B cell (primary cell): ENCODE measurements at regions not wholly inside any gene's neighbourhood (a gene's known extent, or its start where the extent isn't known, plus 50 kb on each side); places are given as distances from the start of the nearest gene placed in this dataset.

Experiments
- ATAC-seq: fragments of 200-7000 bp; cut with Tn5 transposase; one replicate; pipeline ENCODE4 v1.10.0; 2021; ENCODE audit warnings: low read depth, mild to moderate bottlenecking, moderate number of reproducible peaks, moderate library complexity
- CTCF ChIA-PET: fragments of 350-600 bp; sonication (Branson Sonifier 250); formaldehyde crosslinking; loops from one replicate; lab custom pipeline; 2021; ENCODE audit warnings: antibody characterized with exemption, inconsistent platforms; lab: Charles Lee
- POLR2A ChIA-PET: fragments of 350-600 bp; sonication (Branson Sonifier 250); formaldehyde crosslinking; loops from one replicate; lab custom pipeline; 2021; ENCODE audit warnings: antibody characterized with exemption; lab: Charles Lee
- DNase-seq: peaks from one replicate; pipeline ENCODE4 v3.0.0; 2013
- H2AFZ ChIP-seq: 2 replicates; pipeline ENCODE4 v1.6.1; 2012; ENCODE audit warnings: mild to moderate bottlenecking, low read depth, low read length; ENCODE audit not compliant: insufficient read depth, poor library complexity, severe bottlenecking
- H3K27ac ChIP-seq, 2 donors: 1 replicate in 1 of 2; 2 replicates in 1 of 2; pipeline ENCODE4 v1.5.1; 2012 to 2013; ENCODE audit warnings: low read length in 2 of 2, mild to moderate bottlenecking in 2 of 2, moderate library complexity in 1 of 2
- H3K27me3 ChIP-seq, 4 experiments: fragments of 200-600 bp in 1 of 4; sonication (generic) in 1 of 4; replicated peaks in 1 of 4; 1 replicate in 2 of 4; 2 replicates in 2 of 4; pipeline versions ENCODE4 v1.6.1 to v1.7.0; 2013 to 2016; ENCODE audit warnings: low read length in 3 of 4, mild to moderate bottlenecking in 2 of 4, mixed read lengths in 1 of 4, moderate library complexity in 1 of 4; ENCODE audit not compliant: insufficient read depth in 4 of 4, control insufficient read depth in 3 of 4; ENCODE audit errors: control extremely low read depth in 1 of 4
- H3K36me3 ChIP-seq, 2 experiments: replicated peaks in 1 of 2; 1 replicate in 1 of 2; 2 replicates in 1 of 2; pipeline versions ENCODE4 v1.6.1 to v1.7.1; 2013; ENCODE audit warnings: low read length in 1 of 2; ENCODE audit not compliant: insufficient read depth in 2 of 2, control insufficient read depth in 1 of 2; ENCODE audit errors: control extremely low read depth in 1 of 2, extremely low read depth in 1 of 2
- H3K4me1 ChIP-seq, 2 donors: fragments of 200-600 bp in 1 of 2; sonication (generic) in 1 of 2; 1 replicate in 1 of 2; 2 replicates in 1 of 2; pipeline versions ENCODE4 v1.5.1 to v1.6.1; 2013 to 2017; ENCODE audit warnings: low read length in 2 of 2; ENCODE audit not compliant: control insufficient read depth in 2 of 2, insufficient read depth in 2 of 2
- H3K4me2 ChIP-seq: replicated peaks from 2 replicates; pipeline ENCODE3; 2012; ENCODE audit warnings: mild to moderate bottlenecking, low read depth, low read length; ENCODE audit not compliant: poor library complexity, severe bottlenecking
- H3K4me3 ChIP-seq, 5 experiments: fragments of 200-600 bp in 1 of 5; sonication (generic) in 1 of 5; 1 replicate in 3 of 5; 2 replicates in 2 of 5; pipeline versions ENCODE4 v1.5.1 to v1.7.0; 2011 to 2016; ENCODE audit warnings: low read length in 4 of 5, mild to moderate bottlenecking in 4 of 5, low read depth in 2 of 5, control low read depth in 1 of 5, moderate library complexity in 1 of 5; ENCODE audit not compliant: insufficient read depth in 1 of 5; ENCODE audit errors: control extremely low read depth in 1 of 5, extremely low read depth in 1 of 5
- H3K79me2 ChIP-seq: fragments of 200-600 bp; sonication (generic); one replicate; pipeline ENCODE4 v1.6.0; 2016; ENCODE audit warnings: low read length; ENCODE audit not compliant: control insufficient read depth, insufficient read depth
- H3K9ac ChIP-seq: fragments of 200-600 bp; sonication (generic); 2 replicates; pipeline ENCODE4 v1.6.1; 2017; ENCODE audit warnings: mild to moderate bottlenecking, low read length, moderate library complexity
- H3K9me3 ChIP-seq, 3 donors: one replicate each; pipeline versions ENCODE4 v1.6.1 to v1.7.1; 2013; ENCODE audit warnings: low read length in 2 of 3; ENCODE audit not compliant: control insufficient read depth in 2 of 3, insufficient read depth in 1 of 3; ENCODE audit errors: control extremely low read depth in 1 of 3
- H4K20me1 ChIP-seq: 2 replicates; pipeline ENCODE4 v1.6.0; 2012; ENCODE audit warnings: mild to moderate bottlenecking, low read length; ENCODE audit not compliant: insufficient read depth, control insufficient read depth, poor library complexity, severe bottlenecking
- H3K27ac Mint-ChIP-seq: one replicate; pipeline ENCODE4 v1.8.0; 2021; ENCODE audit warnings: mixed read lengths
- H3K27me3 Mint-ChIP-seq: one replicate; pipeline ENCODE4 v1.8.0; 2021; ENCODE audit warnings: mixed read lengths
- H3K4me1 Mint-ChIP-seq: one replicate; pipeline ENCODE4 v1.8.0; 2021; ENCODE audit warnings: mixed read lengths
- H3K4me3 Mint-ChIP-seq: one replicate; pipeline ENCODE4 v1.8.0; 2021; ENCODE audit warnings: mixed read lengths
- H3K9me3 Mint-ChIP-seq: one replicate; pipeline ENCODE4 v1.8.0; 2022; ENCODE audit warnings: mixed read lengths; ENCODE audit not compliant: insufficient read depth
- EZH2 ChIP-seq: IDR thresholded peaks from 2 replicates; pipeline ENCODE4 v1.6.1; 2012; ENCODE audit warnings: borderline replicate concordance, low read depth, mild to moderate bottlenecking, moderate library complexity, low read length; ENCODE audit not compliant: insufficient read depth, poor library complexity, severe bottlenecking
- whole genome bisulfite sequencing: methylation state at CpG from one replicate; pipeline ENCODE4 v1.1.5; 2013; ENCODE audit warnings: missing lambda C conversion rate; ENCODE audit not compliant: insufficient coverage; 5-methylcytosine and 5-hydroxymethylcytosine counted together
- intact Hi-C: fragments of 100-400 bp; cut with micrococcal nuclease; formaldehyde crosslinking; loops from one replicate; pipeline ENCODE4 v1.10.0; 2022
- TF ChIP-seq, protein P1 (sequence below): fragments of 200-600 bp; IDR thresholded peaks from one replicate; pipeline ENCODE4 v1.8.0; 2022; ENCODE audit warnings: antibody characterized with exemption, mild to moderate bottlenecking

DNA sequence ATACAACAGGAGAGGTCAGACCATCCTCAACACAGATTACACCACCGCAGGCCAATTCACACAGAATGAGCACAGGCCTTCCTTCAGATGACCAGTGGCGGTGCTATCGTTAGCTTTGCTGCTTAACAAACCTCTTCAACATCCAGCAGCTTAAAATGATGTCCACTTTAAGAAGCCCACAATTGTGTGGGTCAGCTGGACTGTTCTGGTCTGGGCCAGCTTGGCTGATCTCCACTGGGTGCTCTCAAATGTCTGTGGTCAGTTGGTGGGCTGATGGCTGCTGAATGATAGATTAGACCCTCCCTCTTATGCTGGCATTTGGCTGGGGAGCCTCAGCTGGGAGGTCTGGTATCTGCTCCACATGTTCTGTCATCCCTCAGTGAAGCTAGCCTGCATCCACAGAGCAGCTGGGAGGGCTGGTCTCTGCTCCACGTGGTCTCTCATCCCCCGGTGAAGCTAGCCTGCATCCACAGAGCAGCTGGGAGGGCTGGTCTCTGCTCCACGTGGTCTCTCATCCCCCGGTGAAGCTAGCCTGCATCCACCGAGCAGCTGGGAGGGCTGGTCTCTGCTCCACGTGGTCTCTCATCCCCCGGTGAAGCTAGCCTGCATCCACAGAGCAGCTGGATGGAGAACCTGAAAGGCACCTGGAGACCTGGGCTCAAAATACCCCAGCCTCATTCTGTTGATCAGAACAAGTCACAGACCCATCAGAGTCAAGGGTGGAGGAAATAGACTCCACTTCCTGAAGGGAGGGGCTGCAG is 203.6 kb upstream of the DIO3 start:
- ChIA-PET POLR2A (no interaction called here), CTCF (no interaction called here)
- Histone ChIP-seq H3K27ac (no peak overlapping the region), H3K4me3 (no peak overlapping the region), H3K79me2 (no peaks in the 10 kb centered on the region), H2AFZ (no peak overlapping the region), H3K36me3 (no peaks in the 10 kb centered on the region), H3K4me2 (peak overlapping the region; percentile 60), H4K20me1 (no peaks in the 10 kb centered on the region), H3K9ac (no peak overlapping the region), H3K27me3 (peaks cover 0 to 10% (median 0%) of the 10 kb centered on the region in 4 experiments), H3K9me3 (peaks cover 0 to 52% (median 6%) of the 10 kb centered on the region in 3 donors), H3K4me1 (peaks cover 45 to 52% of the 10 kb centered on the region in 2 donors)
- Mint-ChIP-seq H3K27ac (no peak overlapping the region), H3K9me3 (peaks cover 6% of the 10 kb centered on the region), H3K4me1 (peaks cover 38% of the 10 kb centered on the region), H3K4me3 (no peak overlapping the region), H3K27me3 (peaks cover 13% of the 10 kb centered on the region)
- 65% methylated on average over 8 of the region's 10 CpGs for WGBS
- intact Hi-C loops, result no loop called here
- no peak for TF ChIP-seq EZH2
- TF ChIP-seq, protein P1, sequence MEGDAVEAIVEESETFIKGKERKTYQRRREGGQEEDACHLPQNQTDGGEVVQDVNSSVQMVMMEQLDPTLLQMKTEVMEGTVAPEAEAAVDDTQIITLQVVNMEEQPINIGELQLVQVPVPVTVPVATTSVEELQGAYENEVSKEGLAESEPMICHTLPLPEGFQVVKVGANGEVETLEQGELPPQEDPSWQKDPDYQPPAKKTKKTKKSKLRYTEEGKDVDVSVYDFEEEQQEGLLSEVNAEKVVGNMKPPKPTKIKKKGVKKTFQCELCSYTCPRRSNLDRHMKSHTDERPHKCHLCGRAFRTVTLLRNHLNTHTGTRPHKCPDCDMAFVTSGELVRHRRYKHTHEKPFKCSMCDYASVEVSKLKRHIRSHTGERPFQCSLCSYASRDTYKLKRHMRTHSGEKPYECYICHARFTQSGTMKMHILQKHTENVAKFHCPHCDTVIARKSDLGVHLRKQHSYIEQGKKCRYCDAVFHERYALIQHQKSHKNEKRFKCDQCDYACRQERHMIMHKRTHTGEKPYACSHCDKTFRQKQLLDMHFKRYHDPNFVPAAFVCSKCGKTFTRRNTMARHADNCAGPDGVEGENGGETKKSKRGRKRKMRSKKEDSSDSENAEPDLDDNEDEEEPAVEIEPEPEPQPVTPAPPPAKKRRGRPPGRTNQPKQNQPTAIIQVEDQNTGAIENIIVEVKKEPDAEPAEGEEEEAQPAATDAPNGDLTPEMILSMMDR, result no peak
- DNase-seq (no peak), ATAC-seq (no peak)

DNA sequence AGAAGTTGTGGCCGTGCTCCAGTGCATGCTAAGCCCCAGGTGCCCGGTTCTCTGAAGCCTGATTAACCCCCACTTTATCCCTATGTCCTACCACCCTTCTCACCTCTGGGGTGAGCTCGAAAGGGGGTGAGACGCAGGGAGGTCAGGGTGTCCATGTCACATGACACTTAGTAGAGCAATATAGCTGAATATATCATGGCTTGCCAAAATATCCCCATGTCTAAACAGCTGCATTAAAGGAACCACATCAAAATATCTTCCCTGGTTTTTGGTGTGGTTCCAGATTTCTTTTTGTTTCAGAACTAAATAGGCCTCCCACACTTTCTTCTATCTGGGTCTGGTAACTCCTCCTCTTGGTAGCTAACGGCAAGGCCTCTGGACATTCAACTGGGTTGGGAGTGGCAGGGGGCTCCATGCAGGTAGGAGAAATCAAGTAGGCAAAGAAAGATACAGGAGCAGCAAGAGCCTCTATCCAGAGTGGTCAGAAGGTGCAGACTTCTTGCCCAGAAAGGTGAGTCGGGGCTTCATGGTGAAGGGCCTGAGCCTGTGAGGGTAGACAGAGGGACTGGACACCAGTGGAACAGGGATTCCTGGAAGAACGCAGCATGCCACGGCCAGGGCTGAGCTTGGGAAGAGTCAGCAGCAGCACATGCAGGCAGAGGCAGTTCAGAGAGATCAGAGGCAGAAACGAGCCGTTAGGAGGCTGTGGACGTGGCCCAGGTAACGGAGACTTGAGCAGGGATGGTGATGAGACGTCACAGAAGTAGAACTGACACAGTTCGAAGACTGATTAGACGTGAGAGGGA is 202.8 kb upstream of the DIO3 start:
- Histone ChIP-seq H3K9me3 (peaks cover 0 to 54% (median 6%) of the 10 kb centered on the region in 3 donors), H3K4me3 (no peak overlapping the region), H3K4me2 (peak overlapping the region; percentile 60), H3K4me1 (peaks cover 51 to 55% of the 10 kb centered on the region in 2 donors), H3K9ac (no peak overlapping the region), H3K27ac (no peak overlapping the region), H3K79me2 (no peaks in the 10 kb centered on the region), H3K36me3 (no peaks in the 10 kb centered on the region), H4K20me1 (no peaks in the 10 kb centered on the region), H3K27me3 (peaks cover 0 to 10% (median 0%) of the 10 kb centered on the region in 4 experiments), H2AFZ (no peak overlapping the region)
- no peak overlapping the region for H3K27ac Mint-ChIP-seq
- intact Hi-C loops, result no loop called here
- WGBS, result 86% methylated on average over 12 of the region's 15 CpGs
- no peak for DNase-seq
- ChIA-PET POLR2A (no interaction called here), CTCF (no interaction called here)
- H3K4me3 Mint-ChIP-seq, result peak overlapping the region; percentile 18
- H3K27me3 Mint-ChIP-seq, result peaks cover 20% of the 10 kb centered on the region
- peaks cover 46% of the 10 kb centered on the region for H3K4me1 Mint-ChIP-seq
- ATAC-seq, result no peak
- TF ChIP-seq, protein P1, result no peak
- no peak for TF ChIP-seq EZH2
- H3K9me3 Mint-ChIP-seq, result peaks cover 3% of the 10 kb centered on the region
